ENCODE measurements at regions not wholly inside any gene's neighbourhood (a gene's known extent, or its start where the extent isn't known, plus 50 kb on each side); places are given as distances from the start of the nearest gene placed in this dataset.

GRCh38 chr3:110181226-110181625 is 843.9 kb upstream of the DPPA4 start:
- no peak for DNase-seq (ENCODE audit: extremely low read depth in 1 of 2, low read depth in 1 of 2)

- DNase-seq (ENCODE audit: extremely low read depth in 1 of 2, low read depth in 1 of 2): no peak
Observed at GRCh38 chr3:110184536-110184935, 847.2 kb upstream of the DPPA4 start.

- no peak for DNase-seq (ENCODE audit: extremely low read depth in 1 of 2, low read depth in 1 of 2)
Observed at GRCh38 chr3:110193074-110193473, 855.7 kb upstream of the DPPA4 start.

- no peak for DNase-seq (ENCODE audit: extremely low read depth in 1 of 2, low read depth in 1 of 2)
Observed at GRCh38 chr3:110198717-110199587, 861.6 kb upstream of the DPPA4 start.

- DNase-seq (ENCODE audit: extremely low read depth in 1 of 2, low read depth in 1 of 2): no peak
Observed at GRCh38 chr3:110199588-110199943, 862.2 kb upstream of the DPPA4 start.

GRCh38 chr3:110210086-110210660 is 861.4 kb upstream of the NECTIN3 start:
- DNase-seq (ENCODE audit: extremely low read depth in 1 of 2, low read depth in 1 of 2): no peak

- DNase-seq (ENCODE audit: extremely low read depth in 1 of 2, low read depth in 1 of 2): no peak
Observed at GRCh38 chr3:110226645-110227044, 845.0 kb upstream of the NECTIN3 start.

GRCh38 chr3:110227991-110228390 is 843.6 kb upstream of the NECTIN3 start:
- no peak for DNase-seq (ENCODE audit: extremely low read depth in 1 of 2, low read depth in 1 of 2)

- DNase-seq (ENCODE audit: extremely low read depth in 1 of 2, low read depth in 1 of 2): no peak
Observed at GRCh38 chr3:110234831-110235230, 836.8 kb upstream of the NECTIN3 start.

GRCh38 chr3:110236976-110237610 is 834.5 kb upstream of the NECTIN3 start:
- no peak for DNase-seq (ENCODE audit: extremely low read depth in 1 of 2, low read depth in 1 of 2)

- no peak for DNase-seq (ENCODE audit: extremely low read depth in 1 of 2, low read depth in 1 of 2)
Observed at GRCh38 chr3:110243081-110243480, 828.5 kb upstream of the NECTIN3 start.

- no peak for DNase-seq (ENCODE audit: extremely low read depth in 1 of 2, low read depth in 1 of 2)
Observed at GRCh38 chr3:110246796-110247376, 824.7 kb upstream of the NECTIN3 start.

GRCh38 chr3:110248666-110249065 is 823.0 kb upstream of the NECTIN3 start:
- DNase-seq (ENCODE audit: extremely low read depth in 1 of 2, low read depth in 1 of 2): no peak

GRCh38 chr3:110253794-110254193 is 817.8 kb upstream of the NECTIN3 start:
- no peak for DNase-seq (ENCODE audit: extremely low read depth in 1 of 2, low read depth in 1 of 2)

- no peak for DNase-seq (ENCODE audit: extremely low read depth in 1 of 2, low read depth in 1 of 2)
Observed at GRCh38 chr3:110254591-110254990, 817.0 kb upstream of the NECTIN3 start.

- no peak for DNase-seq (ENCODE audit: extremely low read depth in 1 of 2, low read depth in 1 of 2)
Observed at GRCh38 chr3:110261141-110261540, 810.5 kb upstream of the NECTIN3 start.

- no peak for DNase-seq (ENCODE audit: extremely low read depth in 1 of 2, low read depth in 1 of 2)
Observed at GRCh38 chr3:110262896-110263295, 808.7 kb upstream of the NECTIN3 start.

GRCh38 chr3:110265302-110265701 is 806.3 kb upstream of the NECTIN3 start:
- no peak for DNase-seq (ENCODE audit: extremely low read depth in 1 of 2, low read depth in 1 of 2)

- DNase-seq (ENCODE audit: extremely low read depth in 1 of 2, low read depth in 1 of 2): no peak
Observed at GRCh38 chr3:110267304-110267845, 804.2 kb upstream of the NECTIN3 start.

GRCh38 chr3:110272525-110272924 is 799.1 kb upstream of the NECTIN3 start:
- no peak for DNase-seq (ENCODE audit: extremely low read depth in 1 of 2, low read depth in 1 of 2)

- no peak for DNase-seq (ENCODE audit: extremely low read depth in 1 of 2, low read depth in 1 of 2)
Observed at GRCh38 chr3:110291886-110292501, 779.6 kb upstream of the NECTIN3 start.

Data from stimulated activated CD8-positive, alpha-beta memory T cell treated with anti-CD3 and anti-CD28 coated beads, Interleukin-7, amount 100 ng/mL, for 48 hours (primary cell).